Thyroid gland (tissue), 4 donors: ENCODE measurements at regions not wholly inside any gene's neighbourhood (a gene's known extent, or its start where the extent isn't known, plus 50 kb on each side); places are given as distances from the start of the nearest gene placed in this dataset.

Experiments
- CTCF ChIP-seq, 6 experiments: fragments of 200-600 bp in 3 of 6; fragments of 450-650 bp in 3 of 6; sonication (generic) in 3 of 6; IDR thresholded peaks; one replicate each; pipeline ENCODE4 v1.5.1; 2016 to 2019; ENCODE audit warnings: antibody characterized with exemption in 6 of 6, mild to moderate bottlenecking in 2 of 6, inconsistent platforms in 1 of 6, moderate library complexity in 1 of 6
- POLR2A ChIP-seq, 2 donors: fragments of 450-650 bp; IDR thresholded peaks; one replicate each; pipeline ENCODE4 v1.6.1; 2017; ENCODE audit warnings: antibody characterized with exemption in 2 of 2, mild to moderate bottlenecking in 2 of 2, moderate library complexity in 1 of 2

GRCh38 chr2:203637471-203638167 lies 68.8 kb upstream of the CD28 start:
- TF ChIP-seq CTCF (IDR thresholded peaks at IDR 0.05) = no peak
- TF ChIP-seq POLR2A (IDR thresholded peaks at IDR 0.05) = no peak
